Peyer's patch (tissue), 4 donors: ENCODE measurements at regions not wholly inside any gene's neighbourhood (a gene's known extent, or its start where the extent isn't known, plus 50 kb on each side); places are given as distances from the start of the nearest gene placed in this dataset.

Experiments
- POLR2A ChIP-seq, 2 donors: fragments of 450-650 bp; IDR thresholded peaks; one replicate each; pipeline ENCODE4 v1.5.1; 2017; ENCODE audit warnings: antibody characterized with exemption in 2 of 2, mild to moderate bottlenecking in 2 of 2, moderate library complexity in 2 of 2
- TF ChIP-seq, protein P1 (sequence below), 6 experiments: fragments of 450-650 bp in 4 of 6; fragments of 200-600 bp in 2 of 6; sonication (generic) in 1 of 6; IDR thresholded peaks; one replicate each; pipeline ENCODE4 v1.5.1; 2017 to 2019; ENCODE audit warnings: antibody characterized with exemption in 6 of 6, mild to moderate bottlenecking in 3 of 6, moderate library complexity in 1 of 6

GRCh38 chr13:106361621-106362020 is 173.8 kb downstream of the EFNB2 start:
- TF ChIP-seq, protein P1, sequence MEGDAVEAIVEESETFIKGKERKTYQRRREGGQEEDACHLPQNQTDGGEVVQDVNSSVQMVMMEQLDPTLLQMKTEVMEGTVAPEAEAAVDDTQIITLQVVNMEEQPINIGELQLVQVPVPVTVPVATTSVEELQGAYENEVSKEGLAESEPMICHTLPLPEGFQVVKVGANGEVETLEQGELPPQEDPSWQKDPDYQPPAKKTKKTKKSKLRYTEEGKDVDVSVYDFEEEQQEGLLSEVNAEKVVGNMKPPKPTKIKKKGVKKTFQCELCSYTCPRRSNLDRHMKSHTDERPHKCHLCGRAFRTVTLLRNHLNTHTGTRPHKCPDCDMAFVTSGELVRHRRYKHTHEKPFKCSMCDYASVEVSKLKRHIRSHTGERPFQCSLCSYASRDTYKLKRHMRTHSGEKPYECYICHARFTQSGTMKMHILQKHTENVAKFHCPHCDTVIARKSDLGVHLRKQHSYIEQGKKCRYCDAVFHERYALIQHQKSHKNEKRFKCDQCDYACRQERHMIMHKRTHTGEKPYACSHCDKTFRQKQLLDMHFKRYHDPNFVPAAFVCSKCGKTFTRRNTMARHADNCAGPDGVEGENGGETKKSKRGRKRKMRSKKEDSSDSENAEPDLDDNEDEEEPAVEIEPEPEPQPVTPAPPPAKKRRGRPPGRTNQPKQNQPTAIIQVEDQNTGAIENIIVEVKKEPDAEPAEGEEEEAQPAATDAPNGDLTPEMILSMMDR (IDR thresholded peaks at IDR 0.05): no peak
- TF ChIP-seq POLR2A (IDR thresholded peaks at IDR 0.05): no peak
